ENCODE measurements at regions not wholly inside any gene's neighbourhood (a gene's known extent, or its start where the extent isn't known, plus 50 kb on each side); places are given as distances from the start of the nearest gene placed in this dataset.

DNA sequence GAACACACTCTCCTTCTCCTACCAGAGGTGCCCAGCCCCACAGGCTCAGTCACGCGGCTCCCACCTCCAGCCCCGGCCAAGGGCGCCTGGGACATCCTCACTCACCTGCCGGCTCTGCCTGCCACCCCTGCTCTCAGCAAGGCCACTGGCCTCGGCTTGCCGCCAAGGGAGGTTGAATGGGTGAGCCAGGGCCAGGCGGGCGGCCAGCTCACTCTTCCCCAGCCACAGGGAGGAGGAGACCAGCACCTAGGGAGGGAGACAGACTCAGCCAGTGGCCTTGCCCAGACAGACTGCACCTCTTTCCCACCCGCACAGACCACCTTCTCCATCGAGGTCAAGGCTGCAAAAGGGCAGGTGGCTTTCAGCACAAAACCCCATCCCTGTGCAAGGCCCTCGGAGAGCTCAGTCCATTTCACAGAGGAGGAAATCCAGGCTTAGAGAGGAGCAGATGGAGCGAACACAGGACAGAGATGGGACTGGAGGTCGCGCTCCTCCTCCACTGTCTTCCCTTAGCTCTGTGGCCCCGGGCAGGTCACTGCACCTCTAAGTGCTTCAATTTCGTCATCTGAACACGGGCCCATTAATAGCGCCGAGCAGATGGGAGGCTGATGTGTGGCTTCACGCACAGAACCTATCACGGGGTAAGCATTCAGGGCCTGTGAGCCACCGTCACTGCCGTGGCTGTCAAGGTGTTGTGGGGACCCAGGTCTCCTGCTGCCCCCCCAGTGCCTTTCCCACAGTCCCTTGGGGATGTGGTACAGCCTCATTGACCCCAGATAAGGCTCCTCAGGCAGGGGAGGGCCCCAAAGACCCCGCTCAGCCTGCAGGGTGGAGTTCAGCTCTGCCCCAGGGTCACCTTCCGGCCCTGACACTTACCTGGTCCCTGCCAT, 56.1 kb downstream of the RMI2 start (continued):
- no peak for TF ChIP-seq ZNF790 (CRISPR knock-in tag; IDR thresholded peaks at IDR 0.05; ENCODE audit: borderline replicate concordance)
- no peak for TF ChIP-seq HNRNPK (IDR thresholded peaks at IDR 0.05; ENCODE audit: low read depth, low read length, poor library complexity, severe bottlenecking)
- TF ChIP-seq, protein P1, sequence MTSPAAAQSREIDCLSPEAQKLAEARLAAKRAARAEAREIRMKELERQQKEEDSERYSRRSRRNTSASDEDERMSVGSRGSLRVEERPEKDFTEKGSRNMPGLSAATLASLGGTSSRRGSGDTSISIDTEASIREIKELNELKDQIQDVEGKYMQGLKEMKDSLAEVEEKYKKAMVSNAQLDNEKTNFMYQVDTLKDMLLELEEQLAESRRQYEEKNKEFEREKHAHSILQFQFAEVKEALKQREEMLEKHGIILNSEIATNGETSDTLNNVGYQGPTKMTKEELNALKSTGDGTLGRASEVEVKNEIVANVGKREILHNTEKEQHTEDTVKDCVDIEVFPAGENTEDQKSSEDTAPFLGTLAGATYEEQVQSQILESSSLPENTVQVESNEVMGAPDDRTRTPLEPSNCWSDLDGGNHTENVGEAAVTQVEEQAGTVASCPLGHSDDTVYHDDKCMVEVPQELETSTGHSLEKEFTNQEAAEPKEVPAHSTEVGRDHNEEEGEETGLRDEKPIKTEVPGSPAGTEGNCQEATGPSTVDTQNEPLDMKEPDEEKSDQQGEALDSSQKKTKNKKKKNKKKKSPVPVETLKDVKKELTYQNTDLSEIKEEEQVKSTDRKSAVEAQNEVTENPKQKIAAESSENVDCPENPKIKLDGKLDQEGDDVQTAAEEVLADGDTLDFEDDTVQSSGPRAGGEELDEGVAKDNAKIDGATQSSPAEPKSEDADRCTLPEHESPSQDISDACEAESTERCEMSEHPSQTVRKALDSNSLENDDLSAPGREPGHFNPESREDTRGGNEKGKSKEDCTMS (CRISPR knock-in tag; conservative IDR thresholded peaks at IDR 0.05), result no peak
- TF ChIP-seq KLF15 (CRISPR knock-in tag; IDR thresholded peaks at IDR 0.05; ENCODE audit: borderline replicate concordance), result no peak
- TF ChIP-seq ZNF451 (CRISPR knock-in tag; IDR thresholded peaks at IDR 0.05), result 0 out of 2 replicates have a peak, but pooled peaks have one; percentile 27
- TF ChIP-seq, protein P2, sequence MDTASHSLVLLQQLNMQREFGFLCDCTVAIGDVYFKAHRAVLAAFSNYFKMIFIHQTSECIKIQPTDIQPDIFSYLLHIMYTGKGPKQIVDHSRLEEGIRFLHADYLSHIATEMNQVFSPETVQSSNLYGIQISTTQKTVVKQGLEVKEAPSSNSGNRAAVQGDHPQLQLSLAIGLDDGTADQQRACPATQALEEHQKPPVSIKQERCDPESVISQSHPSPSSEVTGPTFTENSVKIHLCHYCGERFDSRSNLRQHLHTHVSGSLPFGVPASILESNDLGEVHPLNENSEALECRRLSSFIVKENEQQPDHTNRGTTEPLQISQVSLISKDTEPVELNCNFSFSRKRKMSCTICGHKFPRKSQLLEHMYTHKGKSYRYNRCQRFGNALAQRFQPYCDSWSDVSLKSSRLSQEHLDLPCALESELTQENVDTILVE (CRISPR knock-in tag; IDR thresholded peaks at IDR 0.05), result no peak
- TF ChIP-seq BHLHE40 (IDR thresholded peaks at IDR 0.05; ENCODE audit: low read length), result peak; percentile 20; the same call in 1 of the 2 replicates
- TF ChIP-seq RXRB (CRISPR knock-in tag; IDR thresholded peaks at IDR 0.05; ENCODE audit: borderline replicate concordance), result no peak
- TF ChIP-seq, protein P3, sequence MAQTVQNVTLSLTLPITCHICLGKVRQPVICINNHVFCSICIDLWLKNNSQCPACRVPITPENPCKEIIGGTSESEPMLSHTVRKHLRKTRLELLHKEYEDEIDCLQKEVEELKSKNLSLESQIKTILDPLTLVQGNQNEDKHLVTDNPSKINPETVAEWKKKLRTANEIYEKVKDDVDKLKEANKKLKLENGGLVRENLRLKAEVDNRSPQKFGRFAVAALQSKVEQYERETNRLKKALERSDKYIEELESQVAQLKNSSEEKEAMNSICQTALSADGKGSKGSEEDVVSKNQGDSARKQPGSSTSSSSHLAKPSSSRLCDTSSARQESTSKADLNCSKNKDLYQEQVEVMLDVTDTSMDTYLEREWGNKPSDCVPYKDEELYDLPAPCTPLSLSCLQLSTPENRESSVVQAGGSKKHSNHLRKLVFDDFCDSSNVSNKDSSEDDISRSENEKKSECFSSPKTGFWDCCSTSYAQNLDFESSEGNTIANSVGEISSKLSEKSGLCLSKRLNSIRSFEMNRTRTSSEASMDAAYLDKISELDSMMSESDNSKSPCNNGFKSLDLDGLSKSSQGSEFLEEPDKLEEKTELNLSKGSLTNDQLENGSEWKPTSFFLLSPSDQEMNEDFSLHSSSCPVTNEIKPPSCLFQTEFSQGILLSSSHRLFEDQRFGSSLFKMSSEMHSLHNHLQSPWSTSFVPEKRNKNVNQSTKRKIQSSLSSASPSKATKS (CRISPR knock-in tag; IDR thresholded peaks at IDR 0.05), result no peak
- TF ChIP-seq, protein P4, sequence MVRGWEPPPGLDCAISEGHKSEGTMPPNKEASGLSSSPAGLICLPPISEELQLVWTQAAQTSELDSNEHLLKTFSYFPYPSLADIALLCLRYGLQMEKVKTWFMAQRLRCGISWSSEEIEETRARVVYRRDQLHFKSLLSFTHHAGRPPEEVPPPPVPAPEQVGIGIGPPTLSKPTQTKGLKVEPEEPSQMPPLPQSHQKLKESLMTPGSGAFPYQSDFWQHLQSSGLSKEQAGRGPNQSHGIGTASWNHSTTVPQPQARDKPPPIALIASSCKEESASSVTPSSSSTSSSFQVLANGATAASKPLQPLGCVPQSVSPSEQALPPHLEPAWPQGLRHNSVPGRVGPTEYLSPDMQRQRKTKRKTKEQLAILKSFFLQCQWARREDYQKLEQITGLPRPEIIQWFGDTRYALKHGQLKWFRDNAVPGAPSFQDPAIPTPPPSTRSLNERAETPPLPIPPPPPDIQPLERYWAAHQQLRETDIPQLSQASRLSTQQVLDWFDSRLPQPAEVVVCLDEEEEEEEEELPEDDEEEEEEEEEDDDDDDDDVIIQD (CRISPR knock-in tag; IDR thresholded peaks at IDR 0.05; ENCODE audit: low read depth), result no peak
- TF ChIP-seq FOSL2 (CRISPR knock-in tag; IDR thresholded peaks at IDR 0.05), result no peak
- no peak for TF ChIP-seq SMARCC2 (IDR thresholded peaks at IDR 0.05)
- TF ChIP-seq, protein P5, sequence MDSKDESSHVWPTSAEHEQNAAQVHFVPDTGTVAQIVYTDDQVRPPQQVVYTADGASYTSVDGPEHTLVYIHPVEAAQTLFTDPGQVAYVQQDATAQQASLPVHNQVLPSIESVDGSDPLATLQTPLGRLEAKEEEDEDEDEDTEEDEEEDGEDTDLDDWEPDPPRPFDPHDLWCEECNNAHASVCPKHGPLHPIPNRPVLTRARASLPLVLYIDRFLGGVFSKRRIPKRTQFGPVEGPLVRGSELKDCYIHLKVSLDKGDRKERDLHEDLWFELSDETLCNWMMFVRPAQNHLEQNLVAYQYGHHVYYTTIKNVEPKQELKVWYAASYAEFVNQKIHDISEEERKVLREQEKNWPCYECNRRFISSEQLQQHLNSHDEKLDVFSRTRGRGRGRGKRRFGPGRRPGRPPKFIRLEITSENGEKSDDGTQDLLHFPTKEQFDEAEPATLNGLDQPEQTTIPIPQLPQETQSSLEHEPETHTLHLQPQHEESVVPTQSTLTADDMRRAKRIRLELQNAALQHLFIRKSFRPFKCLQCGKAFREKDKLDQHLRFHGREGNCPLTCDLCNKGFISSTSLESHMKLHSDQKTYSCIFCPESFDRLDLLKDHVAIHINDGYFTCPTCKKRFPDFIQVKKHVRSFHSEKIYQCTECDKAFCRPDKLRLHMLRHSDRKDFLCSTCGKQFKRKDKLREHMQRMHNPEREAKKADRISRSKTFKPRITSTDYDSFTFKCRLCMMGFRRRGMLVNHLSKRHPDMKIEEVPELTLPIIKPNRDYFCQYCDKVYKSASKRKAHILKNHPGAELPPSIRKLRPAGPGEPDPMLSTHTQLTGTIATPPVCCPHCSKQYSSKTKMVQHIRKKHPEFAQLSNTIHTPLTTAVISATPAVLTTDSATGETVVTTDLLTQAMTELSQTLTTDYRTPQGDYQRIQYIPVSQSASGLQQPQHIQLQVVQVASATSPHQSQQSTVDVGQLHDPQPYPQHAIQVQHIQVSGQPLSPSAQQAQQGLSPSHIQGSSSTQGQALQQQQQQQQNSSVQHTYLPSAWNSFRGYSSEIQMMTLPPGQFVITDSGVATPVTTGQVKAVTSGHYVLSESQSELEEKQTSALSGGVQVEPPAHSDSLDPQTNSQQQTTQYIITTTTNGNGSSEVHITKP (CRISPR knock-in tag; IDR thresholded peaks at IDR 0.05; ENCODE audit: low read depth), result peak; percentile 50; the same call in 1 of the 2 replicates
- no peak for TF ChIP-seq KDM1A (CRISPR knock-in tag; IDR thresholded peaks at IDR 0.05)
- no peak for TF ChIP-seq SMYD3 (CRISPR knock-in tag; IDR thresholded peaks at IDR 0.05)
- TF ChIP-seq ZMYM2 (CRISPR knock-in tag; IDR thresholded peaks at IDR 0.05), result no peak
- 0 out of 2 replicates have a peak, but pooled peaks have one; percentile 16 for TF ChIP-seq SAP130 (CRISPR knock-in tag; IDR thresholded peaks at IDR 0.05; ENCODE audit: low read depth)
- TF ChIP-seq ZNF350 (CRISPR knock-in tag; IDR thresholded peaks at IDR 0.05; ENCODE audit: borderline replicate concordance, low read depth), result peak; percentile 39; the same call in 1 of the 2 replicates

Measured in HepG2 (cell line).